ENCODE measurements at regions not wholly inside any gene's neighbourhood (a gene's known extent, or its start where the extent isn't known, plus 50 kb on each side); places are given as distances from the start of the nearest gene placed in this dataset.

DNA sequence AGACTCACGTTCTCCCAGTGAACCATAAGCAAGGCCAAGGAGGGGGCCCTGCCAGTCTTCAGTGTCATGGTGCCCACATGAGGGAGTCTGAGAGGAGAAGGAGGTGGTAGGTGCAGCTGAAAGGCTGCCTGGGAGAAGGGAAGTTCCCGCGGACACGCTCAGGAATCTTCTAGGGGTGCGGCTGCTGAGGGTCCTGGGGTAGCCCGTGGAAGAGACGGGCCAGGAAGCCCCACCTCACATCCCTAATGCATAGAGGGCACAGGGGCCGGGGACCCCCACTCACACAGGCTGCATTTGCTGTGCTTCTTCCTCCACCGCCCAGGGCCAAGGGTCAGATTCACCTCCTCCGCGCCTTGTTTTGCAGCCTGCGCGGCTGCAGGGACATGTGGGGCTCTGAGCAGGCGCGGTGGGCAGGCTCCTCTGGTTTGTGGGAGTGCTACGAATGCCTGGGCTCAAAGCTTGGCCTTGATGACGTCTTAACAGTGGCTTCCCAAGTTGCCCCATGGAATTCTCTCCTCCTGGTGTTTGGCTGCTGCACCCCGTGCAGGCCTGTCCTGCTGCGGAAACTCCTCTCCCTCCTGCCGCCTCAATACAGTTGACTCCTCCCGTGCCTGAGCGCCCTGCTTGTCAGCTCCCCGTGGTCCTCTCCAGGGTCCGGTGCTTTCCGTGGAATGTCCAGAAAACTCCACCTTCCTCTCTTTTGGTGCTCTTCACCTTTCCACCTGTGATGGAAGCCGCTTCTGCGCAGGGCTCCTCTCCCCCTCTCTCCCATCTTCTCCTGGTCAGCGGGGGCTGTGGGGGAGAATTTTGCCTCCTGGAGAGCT, 95.7 kb downstream of the VAPA start:
- DNase-seq: no peak

DNA sequence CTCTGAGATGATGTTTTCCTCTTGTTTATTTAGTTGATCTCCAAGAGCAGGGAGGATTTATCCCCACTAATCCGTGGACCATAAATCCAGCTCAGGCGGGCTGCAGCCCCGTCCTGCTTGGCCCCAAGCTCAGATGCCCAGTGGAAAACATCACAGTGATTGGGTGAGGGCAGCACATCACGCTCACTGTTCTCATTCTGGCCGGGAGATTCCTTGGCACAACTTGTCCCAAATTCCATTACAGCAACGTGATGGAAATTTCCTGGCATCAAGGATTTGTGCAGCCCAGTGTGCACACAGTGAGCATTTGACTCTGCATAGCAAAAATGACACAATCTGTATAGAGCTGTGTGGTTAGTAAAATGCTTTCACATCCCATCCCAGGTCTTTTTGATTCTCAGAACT, 96.8 kb downstream of the VAPA start:
- no peak for DNase-seq

DNA sequence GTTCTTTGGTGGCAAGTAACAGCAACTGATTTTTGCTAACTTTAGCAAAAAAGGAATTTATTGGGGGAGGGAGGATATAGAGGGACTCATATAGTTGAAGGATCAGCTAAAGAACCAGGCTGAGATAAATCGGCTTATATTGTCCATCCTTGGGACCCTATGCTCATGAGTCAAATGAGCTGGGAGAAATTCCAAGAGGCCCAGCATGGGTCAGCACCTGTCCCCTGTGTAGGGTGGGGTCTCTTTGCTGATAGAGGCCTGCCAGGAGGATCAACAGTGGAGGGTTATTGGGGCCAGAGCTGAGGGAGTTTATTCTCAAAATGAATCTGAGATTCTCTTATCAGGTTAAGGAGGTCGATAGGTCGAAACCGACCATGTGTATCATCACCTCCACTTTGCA, 97.2 kb downstream of the VAPA start:
- DNase-seq: no peak

DNA sequence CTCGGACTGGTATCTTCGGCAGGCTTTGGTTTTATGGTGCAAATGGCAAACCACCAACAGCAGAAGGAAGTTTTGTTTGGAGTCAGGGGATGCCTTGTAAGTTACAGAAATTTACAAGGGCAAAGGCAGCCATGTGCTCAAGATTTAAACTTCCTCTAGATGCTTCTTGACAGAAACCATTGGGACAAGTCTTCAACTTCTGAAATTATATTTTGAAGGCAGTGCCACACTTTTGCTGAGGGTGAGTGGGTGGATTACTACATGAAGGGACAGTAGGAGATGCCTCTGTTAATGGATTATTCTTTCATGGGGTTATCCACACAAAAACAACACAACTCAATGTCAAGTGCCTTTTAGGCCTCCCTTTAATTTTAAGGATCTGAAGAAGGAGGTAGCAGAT, 97.9 kb downstream of the VAPA start:
- no peak for DNase-seq

DNA sequence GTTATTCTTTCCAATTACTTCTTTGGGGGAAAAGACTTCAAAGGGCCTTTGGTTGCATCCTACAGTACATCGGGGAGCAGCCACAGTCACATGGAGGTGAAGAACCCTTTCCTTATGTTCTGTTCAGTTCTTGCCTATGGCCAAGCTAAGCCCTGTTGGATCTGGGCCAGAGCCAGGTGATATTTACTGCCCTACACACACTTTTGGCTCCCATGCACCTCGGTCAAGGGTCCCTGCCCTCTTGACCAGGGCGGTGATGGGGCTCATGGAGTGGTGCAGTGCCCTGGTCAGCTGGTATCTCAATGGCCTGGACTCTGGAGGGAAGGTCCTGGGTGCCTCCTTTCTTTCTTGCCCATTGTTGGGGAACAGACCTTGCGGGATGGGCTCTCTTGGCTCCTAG, 98.7 kb downstream of the VAPA start:
- DNase-seq: no peak

DNA sequence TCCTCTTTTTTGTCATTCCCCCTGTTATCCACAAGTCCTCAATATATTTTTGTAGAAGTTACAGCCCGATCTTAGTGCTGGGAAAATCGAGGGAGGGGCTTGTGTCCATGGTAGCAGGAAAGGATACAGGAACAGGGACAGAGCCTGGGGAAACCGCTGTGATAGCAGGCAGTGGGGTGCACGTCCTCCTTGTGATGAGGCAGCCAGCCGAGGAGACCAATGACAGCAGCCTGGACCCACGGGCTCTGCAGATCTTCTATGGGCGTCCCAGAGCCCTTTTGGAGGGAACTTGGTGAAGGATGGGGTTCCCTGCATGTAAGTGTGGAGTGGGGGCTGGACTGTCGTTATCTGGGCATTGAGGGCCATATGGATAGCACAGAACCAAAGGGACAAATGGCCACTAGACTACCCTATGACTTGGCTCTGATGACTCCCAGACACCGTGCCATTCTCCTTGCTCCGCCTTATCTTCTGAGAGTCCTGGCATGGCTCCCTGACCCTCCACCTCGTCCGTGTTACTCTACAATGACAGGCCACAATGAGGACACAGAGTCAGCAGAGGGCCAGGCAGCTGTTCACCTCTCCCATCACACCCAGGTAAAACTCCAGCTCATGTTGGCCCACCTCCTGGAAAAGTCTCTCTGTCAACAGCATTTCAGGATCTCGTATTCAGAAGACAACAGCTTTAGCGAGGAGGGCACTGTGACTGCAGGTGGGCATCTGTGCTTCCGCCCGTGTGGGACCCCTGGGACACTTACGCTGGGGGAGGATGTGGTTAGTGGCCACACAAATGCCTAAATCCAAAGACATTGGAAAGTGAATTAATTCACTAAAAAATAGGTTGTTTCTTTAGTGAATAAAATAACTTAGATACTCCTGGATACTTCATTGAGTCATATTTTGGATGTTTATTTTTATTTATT, 100.1 kb downstream of the VAPA start:
- DNase-seq: no peak

DNA sequence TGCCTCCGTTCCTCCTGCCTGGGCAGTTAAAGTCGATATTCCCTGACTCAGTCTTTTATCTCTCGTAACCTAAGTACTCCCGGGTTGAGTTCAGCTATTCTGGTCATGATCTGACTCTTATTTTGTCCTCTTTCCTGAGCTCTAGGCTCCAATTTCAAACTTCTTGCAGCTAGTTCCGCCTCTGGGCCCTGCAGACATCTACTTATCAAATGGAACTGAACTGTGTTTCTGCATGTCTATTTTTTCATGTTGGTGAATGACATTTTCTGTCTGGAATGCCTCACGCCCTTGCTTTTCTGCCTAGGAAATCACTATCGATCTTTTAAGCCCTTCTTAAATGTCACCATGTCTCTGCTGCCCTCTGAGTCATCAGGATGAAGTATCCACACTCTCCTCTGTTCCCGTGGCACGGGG, 101.5 kb downstream of the VAPA start:
- DNase-seq: no peak

DNA sequence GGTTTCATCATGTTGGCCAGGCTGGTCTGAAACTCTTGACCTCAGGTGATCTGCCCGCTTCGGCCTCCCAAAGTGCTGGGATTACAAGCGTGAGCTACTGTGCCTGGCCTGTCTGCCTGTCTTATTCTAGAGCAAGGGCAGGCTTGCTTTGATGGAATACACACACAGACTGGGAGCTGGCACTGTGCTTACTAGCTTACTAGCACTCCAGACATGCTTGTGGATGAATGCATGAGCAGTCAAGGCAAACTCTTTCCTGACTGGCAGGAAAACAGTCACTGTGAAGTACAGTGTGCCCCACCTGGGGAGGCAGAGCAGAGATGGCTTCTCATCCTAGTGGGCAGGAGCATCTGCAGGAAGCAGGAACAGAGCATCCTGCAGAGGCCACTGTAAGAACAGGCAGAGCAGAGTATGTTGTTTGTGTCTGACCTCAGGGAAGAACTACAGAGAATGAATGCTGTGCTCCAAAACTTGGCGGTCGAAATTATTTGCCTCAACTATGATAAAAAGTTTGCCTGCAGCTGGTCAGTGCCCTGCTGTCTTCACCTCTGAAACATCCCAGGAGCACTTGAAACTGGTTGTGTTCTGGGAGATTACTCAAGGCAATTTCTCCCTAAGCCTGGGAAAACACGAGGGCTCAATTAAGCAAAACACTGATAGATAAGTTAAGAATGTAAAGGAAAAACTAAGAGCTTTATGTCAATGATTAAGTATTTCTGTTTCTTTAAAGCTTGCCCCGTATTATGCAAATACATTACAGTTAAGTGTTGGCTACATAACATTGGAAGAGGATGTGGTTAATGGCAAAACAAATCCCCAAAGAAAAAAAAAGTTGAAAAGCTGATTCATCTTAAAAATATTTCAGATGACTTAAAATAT, 102.4 kb downstream of the VAPA start:
- no peak for DNase-seq

DNA sequence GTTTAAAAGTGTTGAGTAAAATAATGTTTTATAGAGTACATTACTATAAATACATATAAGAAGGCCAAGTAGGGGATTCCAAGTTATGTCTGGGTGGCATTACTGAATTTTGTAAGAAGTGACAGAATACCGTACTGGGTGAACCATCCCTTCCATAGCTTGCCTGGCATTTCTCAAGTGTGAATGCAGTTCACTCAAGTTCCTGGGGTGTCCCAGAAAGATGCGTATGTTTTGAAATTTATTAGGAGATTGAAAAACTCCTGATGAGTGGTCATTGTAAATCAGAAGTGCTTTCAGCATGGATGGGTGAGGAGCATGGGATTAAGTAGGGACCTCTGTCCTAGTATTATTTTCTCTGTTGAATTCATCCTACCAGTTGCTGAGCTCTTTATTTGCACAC, 103.2 kb downstream of the VAPA start:
- no peak for DNase-seq

DNA sequence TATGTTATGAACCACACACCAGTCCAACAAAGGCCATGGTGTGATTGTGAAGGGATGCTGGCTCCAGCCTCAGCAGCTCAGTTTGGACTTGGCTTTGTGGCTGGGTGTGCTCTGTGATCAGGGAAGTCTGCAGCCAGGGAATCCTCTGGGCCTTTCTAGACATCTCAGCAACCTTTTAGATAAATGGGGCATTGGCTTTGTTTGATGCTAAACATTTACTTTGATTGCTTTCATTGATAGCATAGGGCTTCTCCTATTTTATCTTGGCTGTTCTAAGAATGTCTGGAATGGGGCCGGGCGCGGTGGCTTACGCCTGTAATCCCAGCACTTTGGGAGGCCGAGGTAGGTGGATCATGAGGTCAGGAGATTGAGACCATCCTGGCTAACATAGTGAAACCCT, 104.5 kb downstream of the VAPA start:
- DNase-seq: no peak

DNA sequence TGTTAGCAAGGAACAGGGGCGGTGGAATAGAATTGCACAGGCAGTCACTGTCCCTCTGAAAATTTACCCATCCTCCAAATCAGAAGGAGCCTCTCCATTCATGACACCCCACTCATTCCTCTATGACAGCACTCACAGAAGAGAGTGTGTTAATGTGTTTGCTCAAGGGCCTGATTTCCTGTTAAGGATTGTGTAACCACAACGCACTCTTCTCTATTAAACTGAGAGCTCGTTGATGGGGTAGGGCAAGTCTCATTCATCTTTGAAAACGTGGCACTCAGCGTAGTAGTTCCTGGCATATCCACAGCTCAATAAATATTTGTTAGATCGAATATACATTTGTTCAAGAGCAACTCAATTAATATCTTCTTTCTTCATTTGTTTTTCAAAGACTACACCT, 106.4 kb downstream of the VAPA start:
- no peak for DNase-seq

DNA sequence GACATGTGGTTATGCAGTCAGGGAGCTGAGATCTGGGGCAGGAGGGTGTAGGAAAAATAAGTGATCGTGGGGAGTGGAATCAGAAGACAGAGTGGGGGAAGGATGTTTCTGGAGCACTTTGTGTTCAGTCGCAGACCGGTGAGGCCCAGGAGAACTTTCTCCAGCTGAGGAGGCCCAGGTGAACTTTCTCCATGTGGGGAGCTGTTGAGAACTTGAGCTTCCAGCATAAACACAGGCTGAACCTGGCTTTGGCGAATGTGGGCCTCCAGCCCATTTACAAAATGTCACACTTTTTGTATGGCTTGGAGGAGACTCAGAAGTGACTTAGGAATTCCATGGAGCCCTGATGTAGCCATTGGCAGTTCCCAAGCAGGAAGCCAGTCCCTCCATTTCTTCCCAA, 108.5 kb downstream of the VAPA start:
- DNase-seq: no peak

DNA sequence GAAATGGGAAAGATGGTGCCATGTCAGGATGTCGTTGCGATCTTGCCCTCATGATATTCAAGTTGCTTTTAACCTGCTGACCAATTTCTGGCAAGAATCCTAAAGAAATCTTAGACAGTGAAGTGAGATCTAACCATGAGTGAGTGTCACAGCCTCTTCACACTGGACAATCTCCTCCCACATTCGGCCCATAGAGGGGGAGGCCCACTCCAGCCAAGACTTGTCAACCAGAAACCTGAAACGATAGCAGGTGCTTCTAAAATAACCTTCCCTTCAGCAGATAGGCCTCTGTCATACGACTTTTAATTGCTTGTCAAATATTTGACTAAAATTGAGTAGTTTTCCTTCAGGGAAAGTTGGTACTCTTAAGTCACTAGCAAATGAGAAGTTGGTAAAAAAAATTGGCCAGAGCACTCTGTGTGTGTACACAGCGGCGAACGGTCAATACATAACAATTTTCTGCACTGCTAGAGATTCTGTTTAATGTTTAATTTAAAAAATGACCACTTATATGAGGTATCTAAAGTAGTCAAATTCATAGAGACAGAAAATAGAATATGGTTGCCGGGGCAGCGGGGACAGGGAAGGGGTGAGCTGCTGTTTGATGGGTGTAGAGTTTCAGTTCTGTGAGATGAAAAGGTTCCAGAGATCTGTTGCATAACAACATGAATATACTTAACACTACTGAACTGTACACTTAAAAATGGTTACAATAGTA, 110.2 kb downstream of the VAPA start:
- no peak for DNase-seq

DNA sequence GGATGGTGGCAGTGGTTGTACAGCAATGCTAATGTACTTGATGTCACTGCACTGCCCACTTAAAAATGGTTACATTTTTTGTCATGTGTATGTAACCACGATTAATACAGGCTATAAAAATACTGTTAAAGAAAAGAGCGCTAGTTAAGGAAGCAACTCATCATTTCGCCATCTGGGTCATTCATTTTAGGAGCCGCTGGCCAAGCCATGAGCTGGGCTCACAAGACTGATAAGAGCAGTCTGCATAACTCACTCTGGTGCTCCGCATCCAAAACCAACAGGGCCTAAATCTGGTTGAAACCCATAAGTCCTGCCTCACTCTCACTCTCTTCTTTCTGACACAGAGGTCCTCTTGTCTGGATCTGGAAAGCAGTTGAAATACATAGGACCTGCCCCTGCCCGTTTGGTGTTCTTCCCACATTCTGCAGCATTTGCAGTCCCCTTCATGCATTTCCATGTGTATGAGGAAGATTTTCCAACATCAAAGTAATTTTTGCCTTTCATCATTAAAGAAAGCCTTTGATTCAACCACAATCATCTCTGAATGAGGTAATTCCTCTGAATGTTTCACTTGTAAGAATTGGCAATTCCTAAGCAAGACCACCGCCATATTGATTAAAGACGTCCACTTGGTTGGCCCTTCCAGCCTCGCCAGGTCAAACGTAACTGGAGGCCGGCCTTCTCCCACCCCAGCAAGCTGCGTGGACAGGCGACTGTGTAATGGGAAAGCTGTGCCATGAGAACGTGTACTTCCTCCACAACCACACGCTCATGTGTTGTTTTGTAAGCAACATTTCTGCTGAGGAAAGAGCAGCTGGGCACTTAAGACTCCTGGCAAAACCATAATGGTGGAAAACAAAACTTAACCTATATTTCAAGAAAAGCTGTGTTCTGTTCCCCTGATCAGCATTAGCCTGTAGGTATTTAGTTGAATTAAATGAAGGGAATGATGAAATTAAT, 112.2 kb downstream of the VAPA start:
- no peak for DNase-seq

DNA sequence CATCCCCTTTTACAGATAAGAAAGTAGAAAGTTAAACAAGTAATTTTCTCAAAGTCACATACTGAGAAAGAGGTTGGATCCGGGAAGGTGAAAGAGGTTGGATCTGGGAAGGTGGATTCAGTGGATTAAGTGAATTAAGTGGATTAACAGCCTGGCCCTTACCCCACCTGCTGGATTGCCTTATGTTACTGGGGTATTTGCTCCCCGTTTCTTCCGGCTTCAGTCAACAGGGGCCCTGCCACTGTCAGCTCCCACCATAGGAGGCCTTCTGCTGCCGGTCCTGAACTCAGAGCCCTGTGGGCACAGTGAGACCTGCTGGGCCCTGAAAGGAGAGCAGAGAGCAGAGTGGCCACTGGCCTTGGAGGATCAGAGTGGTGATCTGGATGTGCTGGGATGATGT, 113.2 kb downstream of the VAPA start:
- no peak for DNase-seq

DNA sequence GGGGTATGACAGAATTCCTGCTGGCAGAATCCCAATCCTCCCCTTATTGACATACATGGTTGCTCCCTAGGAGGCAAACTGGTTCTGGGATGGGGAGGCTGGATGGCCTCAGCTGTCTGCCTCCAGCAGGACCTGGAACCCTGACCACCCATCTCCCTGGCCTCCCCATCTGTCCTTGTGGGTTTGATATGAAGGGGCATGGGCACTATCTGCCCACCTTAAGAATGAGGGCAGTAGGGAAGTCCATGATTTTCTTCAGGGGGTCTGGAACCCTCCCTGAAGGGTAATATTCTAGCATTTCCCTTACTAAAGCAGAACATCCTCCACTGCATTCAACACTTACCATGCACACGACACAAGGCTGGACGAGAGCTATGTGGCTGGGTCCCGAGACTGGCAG, 113.6 kb downstream of the VAPA start:
- DNase-seq: no peak

DNA sequence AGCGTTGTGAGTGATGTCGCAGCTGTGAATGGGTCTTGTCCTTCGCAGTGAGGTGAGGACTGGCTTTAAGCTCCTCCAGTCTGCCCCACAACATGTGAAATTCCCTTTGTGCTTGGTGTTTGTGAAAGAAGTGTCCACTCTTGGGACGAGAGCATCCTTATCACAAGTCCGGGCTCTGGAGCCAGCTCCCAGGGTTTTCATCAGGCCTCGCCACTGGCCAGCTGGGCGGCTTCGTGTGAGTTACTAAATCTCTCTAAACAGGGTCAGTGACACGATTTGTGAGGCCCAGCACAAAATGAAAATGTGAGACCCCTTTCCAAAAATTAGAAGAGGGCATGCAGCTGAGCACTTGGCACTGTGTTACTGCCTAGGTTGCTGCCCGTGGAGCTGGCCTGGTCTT, 115.9 kb downstream of the VAPA start:
- DNase-seq: no peak

DNA sequence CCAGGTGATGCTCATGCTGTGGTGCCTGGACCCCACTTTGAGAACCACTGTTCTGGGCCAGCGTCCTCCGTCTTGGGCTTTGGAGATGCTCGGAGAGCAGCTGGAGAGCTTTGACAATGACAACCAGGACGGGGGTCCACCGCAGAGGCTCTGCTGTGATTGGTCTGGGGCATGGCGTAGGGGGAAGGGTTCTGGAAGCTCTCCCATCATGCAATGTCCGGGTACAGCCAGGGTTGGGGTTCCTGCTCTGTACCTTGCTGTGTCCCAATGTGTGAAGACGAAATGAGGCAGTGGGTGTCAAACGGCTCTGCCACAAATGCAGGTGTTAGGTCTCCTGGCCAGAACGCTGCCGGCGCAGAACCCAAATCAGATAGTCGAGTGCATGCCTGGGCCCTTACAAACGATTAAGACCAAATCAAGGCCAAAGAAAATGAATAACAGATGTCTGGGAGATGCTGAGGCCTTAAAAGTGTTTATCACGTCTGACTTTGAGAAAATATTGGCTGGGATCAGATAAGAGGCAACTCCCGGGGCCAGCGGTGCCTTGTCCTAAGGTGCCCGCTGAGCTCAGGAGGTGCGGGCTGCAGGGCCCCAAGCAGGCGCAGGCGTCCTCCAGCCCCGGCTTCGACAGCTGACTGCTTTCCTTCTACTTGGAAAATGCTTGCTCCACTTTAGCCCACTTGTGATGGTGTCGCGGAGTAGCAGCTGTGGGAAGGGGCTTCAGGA, 117.2 kb downstream of the VAPA start:
- no peak for DNase-seq

DNA sequence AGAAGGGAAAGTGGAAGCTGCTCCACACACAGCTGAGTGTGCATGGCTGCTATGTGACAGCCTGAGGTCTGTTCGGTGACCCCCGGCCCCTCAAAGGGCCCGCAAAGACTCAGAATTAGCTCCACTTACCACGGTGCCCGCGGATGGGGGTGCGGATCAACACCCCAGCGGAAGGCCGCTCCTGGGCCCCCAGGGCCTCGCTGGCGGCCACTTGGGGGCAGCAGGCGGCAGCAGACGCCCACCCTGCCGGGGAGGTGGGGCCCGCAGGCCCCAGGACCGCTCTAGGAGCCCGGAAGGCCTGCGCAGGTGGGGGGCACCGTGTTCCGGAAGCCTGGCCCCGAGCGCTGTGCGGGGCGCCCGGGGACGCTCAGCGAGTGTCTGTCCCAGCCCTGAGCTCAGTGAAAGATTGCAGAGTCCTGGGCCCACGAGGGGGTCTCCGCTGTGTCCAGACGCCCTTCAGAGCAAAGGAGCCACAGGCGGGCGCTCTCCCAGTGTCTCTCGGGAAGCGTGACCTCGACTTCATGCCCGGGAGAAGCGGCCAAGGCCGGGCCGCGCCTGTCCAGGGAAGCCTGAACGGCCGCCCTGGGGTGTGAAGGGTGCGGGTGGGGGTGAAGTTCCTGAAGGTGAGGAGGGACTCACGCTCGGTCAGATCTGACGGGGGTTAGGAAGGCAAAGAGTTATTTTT, 118.7 kb downstream of the VAPA start:
- no peak for DNase-seq

DNA sequence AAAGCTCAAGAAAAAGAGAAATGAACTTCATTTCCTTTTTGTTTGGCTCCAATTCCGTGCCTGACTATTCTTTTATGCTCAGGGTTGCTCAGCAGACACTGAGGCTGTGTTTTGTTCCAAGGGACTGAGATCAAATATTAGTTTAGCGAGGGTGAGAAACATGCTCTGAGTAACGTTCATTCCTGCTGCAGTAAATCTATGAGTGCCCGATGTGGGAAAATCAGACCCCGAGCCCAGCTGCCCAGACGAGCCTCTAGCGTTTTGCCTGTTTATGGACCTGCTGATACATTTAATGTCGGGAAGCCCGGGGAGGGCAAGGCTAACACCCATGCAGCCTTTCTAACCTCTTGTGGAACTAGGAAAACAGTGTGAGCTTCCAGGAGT, 119.2 kb downstream of the VAPA start:
- DNase-seq: no peak
